K562 (cell line): ENCODE measurements at regions not wholly inside any gene's neighbourhood (a gene's known extent, or its start where the extent isn't known, plus 50 kb on each side); places are given as distances from the start of the nearest gene placed in this dataset.

Experiments used
- ATAC-seq: fragments of 200-7000 bp; cut with Tn5 transposase; 3 replicates; pipeline ENCODE4 v1.9.1; 2020; ENCODE audit warnings: moderate library complexity
- BruUV-seq: library from RNA; stranded (reverse); fragments of 400-500 nt; replicated peaks from 2 replicates; lab custom pipeline; 2021; lab: Mats Ljungman, UMichigan
- CTCF ChIA-PET: fragments of 300-600 bp; formaldehyde crosslinking; extraction: SDS; loops from one replicate; lab custom pipeline; 2021; ENCODE audit warnings: low intra/inter-chr PET ratio; lab: Yijun Ruan, JAX
- POLR2A ChIA-PET: fragments of 300-600, 350-650 bp; sonication (Branson Sonifier 250); formaldehyde crosslinking; extraction: SDS; loops from one replicate; lab custom pipeline; 2021; ENCODE audit warnings: antibody characterized with exemption, inconsistent platforms; lab: Yijun Ruan, JAX
- DNase-seq, 4 experiments: peaks; one replicate each; pipeline versions ENCODE4 v3.0.0 to v3.0.0-alpha.2; 2011 to 2018; ENCODE audit warnings: low spot score in 3 of 4, mixed read lengths in 3 of 4; ENCODE audit errors: extremely low read depth in 1 of 4
- FAIRE-seq: peaks from 2 replicates; lab custom pipeline; 2011; peaks lifted over from hg19 to GRCh38; lab: Jason Lieb, UNC
- H2AFZ ChIP-seq: 2 replicates; pipeline ENCODE4 v1.6.0; 2011; ENCODE audit warnings: low read depth, low read length, control low read depth, inconsistent platforms
- H3K27ac ChIP-seq: fragments of 200-600 bp; 3 replicates; pipeline ENCODE4 v1.8.0; 2011; ENCODE audit warnings: low read depth, mild to moderate bottlenecking, control low read depth, inconsistent platforms, low read length, moderate library complexity, mixed read lengths; ENCODE audit errors: extremely low read depth
- H3K27me3 ChIP-seq, 2 experiments: fragments of 300-600 bp in 1 of 2; 2 replicates in 1 of 2; 3 replicates in 1 of 2; pipeline versions ENCODE4 v1.6.0 to v1.8.0; 2011; ENCODE audit warnings: inconsistent platforms in 2 of 2, low read length in 2 of 2, mild to moderate bottlenecking in 1 of 2, mixed read lengths in 1 of 2, moderate library complexity in 1 of 2; ENCODE audit not compliant: control insufficient read depth in 2 of 2, insufficient read depth in 2 of 2
- H3K36me3 ChIP-seq: fragments of 300-600 bp; 3 replicates; pipeline ENCODE4 v1.8.0; 2011; ENCODE audit warnings: mild to moderate bottlenecking, low read length, inconsistent platforms; ENCODE audit not compliant: control insufficient read depth, insufficient read depth
- H3K4me1 ChIP-seq, 2 experiments: fragments of 200-600 bp in 1 of 2; replicated peaks in 1 of 2; 2 replicates in 1 of 2; 3 replicates in 1 of 2; pipeline versions ENCODE4 v1.5.1 to v1.8.0; 2011; ENCODE audit warnings: inconsistent platforms in 2 of 2, low read length in 2 of 2, mild to moderate bottlenecking in 1 of 2, mixed read lengths in 1 of 2, moderate library complexity in 1 of 2; ENCODE audit not compliant: control insufficient read depth in 2 of 2, insufficient read depth in 2 of 2
- H3K4me2 ChIP-seq: 2 replicates; pipeline ENCODE4 v1.6.1; 2011; ENCODE audit warnings: low read length, control low read depth, inconsistent platforms, mixed read lengths; ENCODE audit not compliant: insufficient read depth
- H3K4me3 ChIP-seq: fragments of 200-600 bp; sonication (generic), shearing (Covaris generic); 2 replicates; pipeline ENCODE4 v1.5.1; 2016; ENCODE audit warnings: control low read depth, inconsistent platforms
- H3K79me2 ChIP-seq: fragments of 200-600 bp; 3 replicates; pipeline ENCODE4 v1.8.0; 2011; ENCODE audit warnings: low read length, inconsistent platforms; ENCODE audit not compliant: control insufficient read depth, insufficient read depth
- H3K9ac ChIP-seq, 2 experiments: 2 replicates each; pipeline versions ENCODE4 v1.6.0 to v1.6.1; 2011; ENCODE audit warnings: low read depth in 2 of 2, low read length in 2 of 2, control low read depth in 1 of 2, inconsistent platforms in 1 of 2, mild to moderate bottlenecking in 1 of 2, mixed read lengths in 1 of 2; ENCODE audit not compliant: insufficient read depth in 1 of 2
- H3K9me1 ChIP-seq: one replicate; pipeline ENCODE4 v1.6.0; 2011; ENCODE audit warnings: inconsistent platforms, mild to moderate bottlenecking, low read length, moderate library complexity; ENCODE audit not compliant: control insufficient read depth, insufficient read depth
- H3K9me3 ChIP-seq: replicated peaks from 2 replicates; pipeline ENCODE4 v1.5.1; 2011; ENCODE audit warnings: low read depth, low read length, inconsistent platforms; ENCODE audit not compliant: control insufficient read depth, insufficient read depth
- H4K20me1 ChIP-seq: replicated peaks from 2 replicates; pipeline ENCODE4 v1.6.1; 2011; ENCODE audit warnings: low read length, inconsistent platforms, mixed read lengths; ENCODE audit not compliant: control insufficient read depth, insufficient read depth
- ARID3A ChIP-seq: IDR thresholded peaks from 2 replicates; pipeline ENCODE4 v1.6.1; 2012; ENCODE audit warnings: low read depth, low read length, improper control_type of control experiment, borderline replicate concordance
- CAMTA2 ChIP-seq: fragments of 250-450 bp; sonication (Bioruptor Pico); conservative IDR thresholded peaks from 2 replicates; pipeline ENCODE4 v1.5.1; 2022
- CHCHD3 ChIP-seq: fragments of 250-450 bp; sonication (Bioruptor Pico); IDR thresholded peaks from 2 replicates; pipeline ENCODE4 v2.1.2; 2022; ENCODE audit warnings: mild to moderate bottlenecking
- COPS2 ChIP-seq: fragments of 450-650 bp; conservative IDR thresholded peaks from 2 replicates; pipeline ENCODE4 v1.6.1; 2016; ENCODE audit warnings: mild to moderate bottlenecking, moderate library complexity
- CTCF ChIP-seq, 3 experiments: IDR thresholded peaks in 2 of 3; conservative IDR thresholded peaks in 1 of 3; 2 replicates each; pipeline ENCODE4 v1.5.1; 2011 to 2012; ENCODE audit warnings: low read length in 3 of 3, mild to moderate bottlenecking in 3 of 3, control low read depth in 2 of 3, improper control_type of control experiment in 1 of 3, inconsistent platforms in 1 of 3, low read depth in 1 of 3, mixed read lengths in 1 of 3, moderate library complexity in 1 of 3; ENCODE audit not compliant: insufficient read depth in 2 of 3
- DNMT1 ChIP-seq: fragments of 450-650 bp; IDR thresholded peaks from 2 replicates; pipeline ENCODE4 v1.6.1; 2016; ENCODE audit warnings: antibody characterized with exemption, mild to moderate bottlenecking
- FOSL1 ChIP-seq: fragments of 200-800 bp; sonication (Bioruptor generic); conservative IDR thresholded peaks from 2 replicates; pipeline ENCODE4 v1.6.1; 2016; ENCODE audit warnings: missing genetic modification characterization, missing compliant biosample characterization
- JUN ChIP-seq, 2 experiments: sonication (generic) in 1 of 2; formaldehyde crosslinking in 1 of 2; IDR thresholded peaks; 2 replicates each; pipeline versions ENCODE4 v1.6.1 to v1.8.0; 2012 to 2022; ENCODE audit warnings: borderline replicate concordance in 2 of 2, mild to moderate bottlenecking in 2 of 2, improper control_type of control experiment in 1 of 2, low read depth in 1 of 2, low read length in 1 of 2, missing genetic modification reagents in 1 of 2
- KAT7 ChIP-seq: sonication (generic); formaldehyde crosslinking; IDR thresholded peaks from 2 replicates; pipeline ENCODE4 v1.8.0; 2022; ENCODE audit warnings: missing genetic modification reagents, mild to moderate bottlenecking, borderline replicate concordance
- MAX ChIP-seq: sonication (generic); formaldehyde crosslinking; IDR thresholded peaks from 2 replicates; pipeline ENCODE4 v1.9.0; 2022; ENCODE audit warnings: mild to moderate bottlenecking, missing genetic modification reagents
- PHTF2 ChIP-seq: fragments of 250-450 bp; sonication (Bioruptor Pico); IDR thresholded peaks from 2 replicates; pipeline ENCODE4 v1.5.0; 2021; ENCODE audit warnings: mild to moderate bottlenecking
- RCOR1 ChIP-seq, 2 experiments: IDR thresholded peaks; 2 replicates each; pipeline ENCODE4 v1.6.1; 2012; ENCODE audit warnings: low read depth in 2 of 2, low read length in 2 of 2, borderline replicate concordance in 1 of 2, improper control_type of control experiment in 1 of 2
- TEAD2 ChIP-seq: fragments of 450-650 bp; IDR thresholded peaks from 2 replicates; pipeline ENCODE4 v1.6.1; 2016; ENCODE audit warnings: missing genetic modification characterization, control low read depth, missing compliant biosample characterization
- THRAP3 ChIP-seq: fragments of 450-650 bp; IDR thresholded peaks from 2 replicates; pipeline ENCODE4 v1.6.1; 2016; ENCODE audit warnings: mild to moderate bottlenecking, inconsistent platforms, borderline replicate concordance
- ZNF140 ChIP-seq: fragments of 250-450 bp; sonication (Bioruptor Pico); IDR thresholded peaks from 2 replicates; pipeline ENCODE4 v1.8.0; 2021; ENCODE audit warnings: moderate library complexity, mild to moderate bottlenecking, inconsistent platforms
- ZNF282 ChIP-seq: sonication (generic); formaldehyde crosslinking; IDR thresholded peaks from 2 replicates; pipeline ENCODE4 v1.8.1; 2023; ENCODE audit warnings: missing genetic modification reagents
- ZNF584 ChIP-seq: fragments of 200-800 bp; sonication (Bioruptor generic); IDR thresholded peaks from 2 replicates; pipeline ENCODE4 v1.6.1; 2016; ENCODE audit warnings: low read depth, mild to moderate bottlenecking, missing genetic modification characterization, missing compliant biosample characterization
- ZNF780A ChIP-seq: fragments of 250-450 bp; sonication (Bioruptor Pico); IDR thresholded peaks from 2 replicates; pipeline ENCODE4 v1.5.0; 2021; ENCODE audit warnings: mild to moderate bottlenecking
- ZNF79 ChIP-seq: fragments of 250-450 bp; sonication (Bioruptor Pico); IDR thresholded peaks from 2 replicates; pipeline ENCODE4 v1.4.0; 2020; ENCODE audit warnings: low read depth, mild to moderate bottlenecking, moderate library complexity
- ZNF830 ChIP-seq: fragments of 250-450 bp; sonication (Bioruptor Pico); IDR thresholded peaks from 2 replicates; pipeline ENCODE4 v1.5.0; 2021; ENCODE audit warnings: mild to moderate bottlenecking
- WGBS: fragments of 100-300 bp; shearing (Covaris generic); methylation state at CpG from one replicate; pipeline ENCODE4 v1.1.6; 2016; ENCODE audit warnings: low coverage, mixed read lengths; ENCODE audit not compliant: insufficient coverage; ENCODE audit errors: missing lambda C conversion rate; 5-methylcytosine and 5-hydroxymethylcytosine counted together
- in situ Hi-C: fragments of 300-500 bp; cut with MboI; formaldehyde crosslinking; loops from 4 replicates; pipeline ENCODE4 v1.15.0; 2018; ENCODE audit warnings: inconsistent platforms, mixed read lengths
- intact Hi-C: fragments of 100-400 bp; cut with micrococcal nuclease; formaldehyde crosslinking; loops from 2 replicates; pipeline ENCODE4 v1.14.2; 2022

- H3K9me1 ChIP-seq, result no peaks in the 10 kb centered on the region
- ChIA-PET CTCF (no interaction called here), POLR2A (no interaction called here)
- 3% methylated on average over 12 of the region's 12 CpGs for WGBS
- intact Hi-C loops, result no loop called here
- peak; percentile 82 for ATAC-seq
- peak overlapping the region; percentile 25 to 84; a peak in 3 of 4 replicates for H3K9ac ChIP-seq
- no peaks in the 10 kb centered on the region for H4K20me1 ChIP-seq
- DNase-seq, result peak; percentile 26 to 91 (median 56)
- H2AFZ ChIP-seq, result peak overlapping the region; percentile 81
- BruUV-seq, result no TSS peak
- peaks cover 13 to 16% of the 10 kb centered on the region in 2 experiments; a peak in 4 of 5 replicates for H3K4me1 ChIP-seq
- in situ Hi-C loops, result no loop called here
- peak overlapping the region; percentile 59 for H3K4me2 ChIP-seq
- H3K79me2 ChIP-seq, result no peaks in the 10 kb centered on the region
- H3K36me3 ChIP-seq, result no peaks in the 10 kb centered on the region
- H3K9me3 ChIP-seq, result peaks cover 10% of the 10 kb centered on the region
- FAIRE-seq, result peak; percentile 77
- H3K27me3 ChIP-seq, result no peaks in the 10 kb centered on the region
- H3K4me3 ChIP-seq, result no peak overlapping the region
- peak overlapping the region; percentile 4; the same call in 2 of the 3 replicates for H3K27ac ChIP-seq
- TF ChIP-seq PHTF2 (no peak), CHCHD3 (CRISPR knock-in tag) (no peak), ZNF780A (CRISPR knock-in tag) (no peak), THRAP3 (no peak), ZNF282 (CRISPR knock-in tag) (no peak), MAX (CRISPR knock-in tag) (no peak), ARID3A (no peak), KAT7 (CRISPR knock-in tag) (no peak), COPS2 (no peak), ZNF79 (CRISPR knock-in tag) (no peak), FOSL1 (tag) (peak; percentile 73), CTCF (IDR thresholded peaks at IDR 0.05 in 2 of 3, conservative IDR thresholded peaks at IDR 0.05 in 1 of 3; ENCODE audit: insufficient read depth in 2 of 3, low read depth in 1 of 3, low read length in 3 of 3) (no peak), JUN (IDR thresholded peaks at IDR 0.05; ENCODE audit: borderline replicate concordance, low read depth, low read length) (no peak), JUN (CRISPR knock-in tag; IDR thresholded peaks at IDR 0.05; ENCODE audit: borderline replicate concordance) (no peak), ZNF830 (CRISPR knock-in tag) (no peak), CAMTA2 (CRISPR knock-in tag) (no peak), DNMT1 (no peak), RCOR1 (IDR thresholded peaks at IDR 0.05; ENCODE audit: borderline replicate concordance in 1 of 2, low read depth in 2 of 2, low read length in 2 of 2) (peak in 1 of 2 experiments; percentile 82; a peak in 3 of 4 replicates), ZNF584 (CRISPR knock-in tag) (no peak; the same call in 1 of the 2 replicates), ZNF140 (CRISPR knock-in tag) (no peak), TEAD2 (no peak)
Observed at GRCh38 chr6:19995575-19996257, 158.5 kb downstream of the ID4 start.
